ENCODE measurements at regions not wholly inside any gene's neighbourhood (a gene's known extent, or its start where the extent isn't known, plus 50 kb on each side); places are given as distances from the start of the nearest gene placed in this dataset.
A peak's percentile ranks its signal among the peaks of the same experiment; 100 is the strongest.

DNA sequence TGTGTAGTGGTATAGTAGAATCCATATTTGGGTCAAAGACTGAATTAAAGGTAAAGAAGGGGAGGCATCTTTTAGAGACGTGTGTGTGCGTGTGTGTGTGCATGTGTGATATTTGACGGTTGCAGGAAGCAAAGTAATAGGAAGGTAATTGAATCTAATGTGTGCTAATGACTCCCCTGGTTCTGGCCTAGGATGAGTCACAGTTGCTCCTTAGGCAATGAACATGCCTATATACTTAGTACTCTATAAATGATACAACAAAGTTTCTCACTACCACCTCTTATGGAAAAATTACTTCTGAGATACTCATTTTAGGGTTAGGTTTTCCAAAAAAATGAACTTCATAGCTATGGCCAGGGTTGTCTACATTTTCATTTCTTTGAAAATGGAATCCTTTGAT, 409.6 kb downstream of the GUCY1A2 start:
- H3K27ac ChIP-seq (ENCODE audit: low read depth in 2 of 2, low read length in 2 of 2) = no peak overlapping the region
- no peak for FAIRE-seq

GRCh38 chr11:106614262-106614661, 404.0 kb downstream of the GUCY1A2 start:
- H3K27ac ChIP-seq (ENCODE audit: low read depth in 2 of 2, low read length in 2 of 2) = no peak overlapping the region
- H3K4me1 ChIP-seq (ENCODE audit: control insufficient read depth in 2 of 3, insufficient read depth in 2 of 3, low read depth in 1 of 3, low read length in 3 of 3) = no peaks in the 10 kb centered on the region
- no peak overlapping the region for H3K9ac ChIP-seq (ENCODE audit: low read length in 3 of 3)
- FAIRE-seq (no peak), DNase-seq (no peak)
- intact Hi-C loops (cut with DNase I) = no loop called here
- no peaks in the 10 kb centered on the region for H3K9me3 ChIP-seq (ENCODE audit: control insufficient read depth in 2 of 3, insufficient read depth in 1 of 3, low read length in 3 of 3)
- TF ChIP-seq, protein P1, sequence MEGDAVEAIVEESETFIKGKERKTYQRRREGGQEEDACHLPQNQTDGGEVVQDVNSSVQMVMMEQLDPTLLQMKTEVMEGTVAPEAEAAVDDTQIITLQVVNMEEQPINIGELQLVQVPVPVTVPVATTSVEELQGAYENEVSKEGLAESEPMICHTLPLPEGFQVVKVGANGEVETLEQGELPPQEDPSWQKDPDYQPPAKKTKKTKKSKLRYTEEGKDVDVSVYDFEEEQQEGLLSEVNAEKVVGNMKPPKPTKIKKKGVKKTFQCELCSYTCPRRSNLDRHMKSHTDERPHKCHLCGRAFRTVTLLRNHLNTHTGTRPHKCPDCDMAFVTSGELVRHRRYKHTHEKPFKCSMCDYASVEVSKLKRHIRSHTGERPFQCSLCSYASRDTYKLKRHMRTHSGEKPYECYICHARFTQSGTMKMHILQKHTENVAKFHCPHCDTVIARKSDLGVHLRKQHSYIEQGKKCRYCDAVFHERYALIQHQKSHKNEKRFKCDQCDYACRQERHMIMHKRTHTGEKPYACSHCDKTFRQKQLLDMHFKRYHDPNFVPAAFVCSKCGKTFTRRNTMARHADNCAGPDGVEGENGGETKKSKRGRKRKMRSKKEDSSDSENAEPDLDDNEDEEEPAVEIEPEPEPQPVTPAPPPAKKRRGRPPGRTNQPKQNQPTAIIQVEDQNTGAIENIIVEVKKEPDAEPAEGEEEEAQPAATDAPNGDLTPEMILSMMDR (IDR thresholded peaks at IDR 0.05; ENCODE audit: borderline replicate concordance, extremely low read depth, insufficient read depth) = no peak
- no peaks in the 10 kb centered on the region for H3K27me3 ChIP-seq (ENCODE audit: control insufficient read depth, insufficient read depth, low read length)
- no peaks in the 10 kb centered on the region for H3K36me3 ChIP-seq (ENCODE audit: control insufficient read depth in 2 of 3, insufficient read depth in 3 of 3, low read length in 3 of 3)
- no peak overlapping the region for H3K4me3 ChIP-seq (ENCODE audit: low read length in 3 of 3)

More for the DNA sequence above, 409.6 kb downstream of the GUCY1A2 start:
- intact Hi-C loops (cut with DNase I) = no loop called here
- H3K9me3 ChIP-seq (ENCODE audit: control insufficient read depth in 2 of 3, insufficient read depth in 1 of 3, low read length in 3 of 3) = no peaks in the 10 kb centered on the region
- no peak overlapping the region for H3K4me3 ChIP-seq (ENCODE audit: low read length in 3 of 3)
- TF ChIP-seq, protein P1 (IDR thresholded peaks at IDR 0.05; ENCODE audit: borderline replicate concordance, extremely low read depth, insufficient read depth) = no peak
- no peaks in the 10 kb centered on the region for H3K4me1 ChIP-seq (ENCODE audit: control insufficient read depth in 2 of 3, insufficient read depth in 2 of 3, low read depth in 1 of 3, low read length in 3 of 3)
- DNase-seq = no peak
- no peaks in the 10 kb centered on the region for H3K36me3 ChIP-seq (ENCODE audit: control insufficient read depth in 2 of 3, insufficient read depth in 3 of 3, low read length in 3 of 3)
- no peaks in the 10 kb centered on the region for H3K27me3 ChIP-seq (ENCODE audit: control insufficient read depth, insufficient read depth, low read length)
- H3K9ac ChIP-seq (ENCODE audit: low read length in 3 of 3) = no peak overlapping the region

GRCh38 chr11:106619320-106619990, 398.8 kb downstream of the GUCY1A2 start:
- TF ChIP-seq, protein P1 (IDR thresholded peaks at IDR 0.05; ENCODE audit: borderline replicate concordance, extremely low read depth, insufficient read depth) = no peak
- no peaks in the 10 kb centered on the region for H3K4me1 ChIP-seq (ENCODE audit: control insufficient read depth in 2 of 3, insufficient read depth in 2 of 3, low read depth in 1 of 3, low read length in 3 of 3)
- no peak overlapping the region for H3K4me3 ChIP-seq (ENCODE audit: low read length in 3 of 3)
- intact Hi-C loops (cut with DNase I) = no loop called here
- FAIRE-seq (no peak), DNase-seq (no peak)
- H3K27me3 ChIP-seq (ENCODE audit: control insufficient read depth, insufficient read depth, low read length) = no peaks in the 10 kb centered on the region
- no peak overlapping the region for H3K27ac ChIP-seq (ENCODE audit: low read depth in 2 of 2, low read length in 2 of 2)
- no peaks in the 10 kb centered on the region for H3K9me3 ChIP-seq (ENCODE audit: control insufficient read depth in 2 of 3, insufficient read depth in 1 of 3, low read length in 3 of 3)
- no peak overlapping the region for H3K9ac ChIP-seq (ENCODE audit: low read length in 3 of 3)
- H3K36me3 ChIP-seq (ENCODE audit: control insufficient read depth in 2 of 3, insufficient read depth in 3 of 3, low read length in 3 of 3) = no peaks in the 10 kb centered on the region

GRCh38 chr11:106621484-106621883, 396.8 kb downstream of the GUCY1A2 start:
- intact Hi-C loops (cut with DNase I) = no loop called here
- no peaks in the 10 kb centered on the region for H3K36me3 ChIP-seq (ENCODE audit: control insufficient read depth in 2 of 3, insufficient read depth in 3 of 3, low read length in 3 of 3)
- H3K4me3 ChIP-seq (ENCODE audit: low read length in 3 of 3) = no peak overlapping the region
- no peaks in the 10 kb centered on the region for H3K9me3 ChIP-seq (ENCODE audit: control insufficient read depth in 2 of 3, insufficient read depth in 1 of 3, low read length in 3 of 3)
- DNase-seq = peak in 1 of 5 donors; percentile 10
- TF ChIP-seq, protein P1 (IDR thresholded peaks at IDR 0.05; ENCODE audit: borderline replicate concordance, extremely low read depth, insufficient read depth) = no peak
- no peaks in the 10 kb centered on the region for H3K27me3 ChIP-seq (ENCODE audit: control insufficient read depth, insufficient read depth, low read length)
- H3K9ac ChIP-seq (ENCODE audit: low read length in 3 of 3) = no peak overlapping the region
- H3K4me1 ChIP-seq (ENCODE audit: control insufficient read depth in 2 of 3, insufficient read depth in 2 of 3, low read depth in 1 of 3, low read length in 3 of 3) = no peaks in the 10 kb centered on the region
- FAIRE-seq = no peak
- H3K27ac ChIP-seq (ENCODE audit: low read depth in 2 of 2, low read length in 2 of 2) = no peak overlapping the region

All from kidney (tissue), 13 donors.